Fibroblast of lung (primary cell): ENCODE measurements at regions not wholly inside any gene's neighbourhood (a gene's known extent, or its start where the extent isn't known, plus 50 kb on each side); places are given as distances from the start of the nearest gene placed in this dataset.

ENCODE experiments used
- DNase-seq, 2 donors: peaks; one replicate each; pipeline versions ENCODE4 v3.0.0 to v3.0.0-alpha.2; 2010; ENCODE audit warnings: low read depth in 2 of 2
- H2AFZ ChIP-seq: 2 replicates; pipeline ENCODE4 v1.5.1; 2012; ENCODE audit warnings: low read length, control low read depth, inconsistent platforms
- H3K27ac ChIP-seq: 2 replicates; pipeline ENCODE4 v1.5.1; 2011; ENCODE audit warnings: low read length, control low read depth; ENCODE audit not compliant: insufficient read depth
- H3K27me3 ChIP-seq: 2 replicates; pipeline ENCODE4 v1.5.1; 2011; ENCODE audit warnings: mild to moderate bottlenecking, low read length; ENCODE audit not compliant: control insufficient read depth, insufficient read depth
- H3K36me3 ChIP-seq: 2 replicates; pipeline ENCODE4 v1.5.1; 2011; ENCODE audit warnings: low read length; ENCODE audit not compliant: control insufficient read depth, insufficient read depth
- H3K4me1 ChIP-seq: 2 replicates; pipeline ENCODE4 v1.5.1; 2011; ENCODE audit warnings: low read length; ENCODE audit not compliant: control insufficient read depth, insufficient read depth; ENCODE audit errors: extremely low read depth
- H3K4me2 ChIP-seq: 2 replicates; pipeline ENCODE4 v1.5.1; 2011; ENCODE audit warnings: low read length, control low read depth; ENCODE audit not compliant: insufficient read depth; ENCODE audit errors: extremely low read depth
- H3K4me3 ChIP-seq, 4 experiments: fragments of 200-600 bp in 1 of 4; sonication (generic) in 1 of 4; replicated peaks in 1 of 4; 2 replicates each; pipeline ENCODE4 v1.5.1; 2011 to 2016; ENCODE audit warnings: low read length in 4 of 4, low read depth in 3 of 4, mild to moderate bottlenecking in 3 of 4, control low read depth in 2 of 4, inconsistent platforms in 1 of 4, mixed read lengths in 1 of 4; ENCODE audit not compliant: insufficient read depth in 1 of 4; ENCODE audit errors: control extremely low read depth in 1 of 4
- H3K79me2 ChIP-seq: 2 replicates; pipeline ENCODE4 v1.5.1; 2012; ENCODE audit warnings: mild to moderate bottlenecking, low read length, inconsistent platforms; ENCODE audit not compliant: control insufficient read depth, insufficient read depth
- H3K9ac ChIP-seq: 2 replicates; pipeline ENCODE4 v1.5.1; 2011; ENCODE audit warnings: mild to moderate bottlenecking, low read length, control low read depth; ENCODE audit not compliant: insufficient read depth
- H3K9me3 ChIP-seq: 2 replicates; pipeline ENCODE4 v1.5.1; 2012; ENCODE audit warnings: low read depth, low read length; ENCODE audit not compliant: control insufficient read depth, insufficient read depth
- H4K20me1 ChIP-seq: 2 replicates; pipeline ENCODE4 v1.5.1; 2011; ENCODE audit warnings: low read length; ENCODE audit not compliant: control insufficient read depth, insufficient read depth; ENCODE audit errors: extremely low read depth
- EZH2 ChIP-seq: IDR thresholded peaks from 2 replicates; pipeline ENCODE4 v1.5.1; 2012; ENCODE audit warnings: low read length, control low read depth, mild to moderate bottlenecking; ENCODE audit errors: missing control alignments
- TF ChIP-seq, protein P1 (sequence below), 2 donors: IDR thresholded peaks in 1 of 2; conservative IDR thresholded peaks in 1 of 2; 1 replicate in 1 of 2; 2 replicates in 1 of 2; pipeline ENCODE4 v1.5.1; 2011 to 2012; ENCODE audit warnings: low read length in 2 of 2, control low read depth in 1 of 2, inconsistent platforms in 1 of 2, low read depth in 1 of 2, mild to moderate bottlenecking in 1 of 2

DNA sequence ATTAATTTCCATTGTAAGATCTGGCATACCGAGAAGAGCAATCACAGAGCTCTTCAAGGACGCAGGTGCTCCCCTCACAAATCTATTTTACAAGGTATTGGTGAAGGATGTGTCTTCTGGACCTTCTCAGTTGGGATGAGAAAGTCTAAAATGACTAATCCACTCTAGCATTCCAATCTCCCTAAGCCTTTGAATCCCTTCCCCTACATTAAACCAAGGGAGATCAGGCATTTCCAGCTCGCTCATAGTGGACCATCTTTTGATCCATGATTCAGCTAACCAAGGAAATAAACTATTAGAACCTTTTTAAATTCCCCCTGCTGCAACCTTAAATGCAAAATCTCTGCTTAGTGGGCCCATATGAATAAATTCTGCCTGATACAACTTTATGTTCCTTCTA lies 95.9 kb upstream of the FBN2 start:
- Histone ChIP-seq H2AFZ (no peak overlapping the region), H3K27me3 (no peaks in the 10 kb centered on the region), H3K4me3 (no peak overlapping the region), H3K9ac (no peak overlapping the region), H4K20me1 (no peaks in the 10 kb centered on the region), H3K4me2 (no peak overlapping the region), H3K27ac (no peak overlapping the region), H3K9me3 (no peaks in the 10 kb centered on the region), H3K79me2 (no peaks in the 10 kb centered on the region), H3K36me3 (no peaks in the 10 kb centered on the region), H3K4me1 (no peaks in the 10 kb centered on the region)
- DNase-seq, result no peak
- TF ChIP-seq, protein P1, sequence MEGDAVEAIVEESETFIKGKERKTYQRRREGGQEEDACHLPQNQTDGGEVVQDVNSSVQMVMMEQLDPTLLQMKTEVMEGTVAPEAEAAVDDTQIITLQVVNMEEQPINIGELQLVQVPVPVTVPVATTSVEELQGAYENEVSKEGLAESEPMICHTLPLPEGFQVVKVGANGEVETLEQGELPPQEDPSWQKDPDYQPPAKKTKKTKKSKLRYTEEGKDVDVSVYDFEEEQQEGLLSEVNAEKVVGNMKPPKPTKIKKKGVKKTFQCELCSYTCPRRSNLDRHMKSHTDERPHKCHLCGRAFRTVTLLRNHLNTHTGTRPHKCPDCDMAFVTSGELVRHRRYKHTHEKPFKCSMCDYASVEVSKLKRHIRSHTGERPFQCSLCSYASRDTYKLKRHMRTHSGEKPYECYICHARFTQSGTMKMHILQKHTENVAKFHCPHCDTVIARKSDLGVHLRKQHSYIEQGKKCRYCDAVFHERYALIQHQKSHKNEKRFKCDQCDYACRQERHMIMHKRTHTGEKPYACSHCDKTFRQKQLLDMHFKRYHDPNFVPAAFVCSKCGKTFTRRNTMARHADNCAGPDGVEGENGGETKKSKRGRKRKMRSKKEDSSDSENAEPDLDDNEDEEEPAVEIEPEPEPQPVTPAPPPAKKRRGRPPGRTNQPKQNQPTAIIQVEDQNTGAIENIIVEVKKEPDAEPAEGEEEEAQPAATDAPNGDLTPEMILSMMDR (conservative IDR thresholded peaks at IDR 0.05 in 1 of 2, IDR thresholded peaks at IDR 0.05 in 1 of 2; ENCODE audit: low read depth in 1 of 2, low read length in 2 of 2), result no peak
- no peak for TF ChIP-seq EZH2

DNA sequence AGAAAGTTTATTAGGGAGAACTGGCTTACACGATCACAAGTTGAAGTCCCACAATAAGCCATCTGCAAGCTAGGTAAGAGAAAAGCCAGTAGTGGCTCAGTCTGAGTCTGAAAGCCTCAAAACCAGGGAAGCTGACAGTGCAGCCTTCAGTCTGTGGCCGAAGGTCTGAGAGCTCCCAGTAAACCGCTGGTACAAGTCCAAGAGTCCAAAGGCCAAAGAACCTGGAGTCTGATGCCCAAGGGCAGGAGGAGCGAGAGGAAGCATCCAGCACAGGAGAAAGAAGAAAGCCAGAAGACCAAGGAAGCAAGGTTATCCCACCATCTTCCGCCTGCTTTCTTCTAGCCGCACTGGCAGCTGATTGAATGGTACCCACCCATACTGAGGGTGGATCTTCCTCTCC lies 97.3 kb upstream of the FBN2 start:
- H3K4me1 ChIP-seq, result no peaks in the 10 kb centered on the region
- no peaks in the 10 kb centered on the region for H3K36me3 ChIP-seq
- H3K9me3 ChIP-seq, result no peaks in the 10 kb centered on the region
- H3K4me2 ChIP-seq, result no peak overlapping the region
- no peak for TF ChIP-seq EZH2
- TF ChIP-seq, protein P1 (conservative IDR thresholded peaks at IDR 0.05 in 1 of 2, IDR thresholded peaks at IDR 0.05 in 1 of 2; ENCODE audit: low read depth in 1 of 2, low read length in 2 of 2), result no peak
- H3K4me3 ChIP-seq, result no peak overlapping the region
- DNase-seq, result no peak
- no peak overlapping the region for H3K27ac ChIP-seq
- no peaks in the 10 kb centered on the region for H4K20me1 ChIP-seq
- H3K27me3 ChIP-seq, result no peaks in the 10 kb centered on the region
- H2AFZ ChIP-seq, result no peak overlapping the region
- H3K9ac ChIP-seq, result no peak overlapping the region
- H3K79me2 ChIP-seq, result no peaks in the 10 kb centered on the region

DNA sequence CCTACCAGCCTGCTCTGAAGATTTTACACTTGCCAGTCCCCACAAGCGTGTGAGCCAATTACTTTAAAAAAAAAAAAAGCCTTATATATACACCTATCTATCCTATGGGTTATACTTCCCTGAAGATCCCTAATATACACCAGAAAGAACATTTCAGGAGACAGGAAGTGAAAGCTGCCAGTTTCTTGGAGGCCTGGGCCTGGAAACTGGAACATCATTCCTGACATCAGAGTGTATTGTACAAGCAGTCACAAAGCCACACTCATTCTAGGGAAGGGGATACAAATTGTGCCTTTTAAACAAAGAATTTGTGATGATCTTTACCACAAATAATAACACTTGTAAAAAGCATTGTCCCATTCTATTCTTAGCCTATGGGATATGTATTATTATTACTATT lies 98.3 kb upstream of the FBN2 start:
- Histone ChIP-seq H3K9me3 (no peaks in the 10 kb centered on the region), H3K27me3 (no peaks in the 10 kb centered on the region), H3K79me2 (no peaks in the 10 kb centered on the region), H3K4me1 (no peaks in the 10 kb centered on the region), H3K4me2 (no peak overlapping the region), H3K4me3 (no peak overlapping the region), H2AFZ (no peak overlapping the region), H3K9ac (no peak overlapping the region), H4K20me1 (no peaks in the 10 kb centered on the region), H3K27ac (no peak overlapping the region), H3K36me3 (no peaks in the 10 kb centered on the region)
- TF ChIP-seq, protein P1 (conservative IDR thresholded peaks at IDR 0.05 in 1 of 2, IDR thresholded peaks at IDR 0.05 in 1 of 2; ENCODE audit: low read depth in 1 of 2, low read length in 2 of 2), result no peak
- no peak for TF ChIP-seq EZH2
- DNase-seq, result no peak
